SJSA1 (cell line): ENCODE measurements at regions not wholly inside any gene's neighbourhood (a gene's known extent, or its start where the extent isn't known, plus 50 kb on each side); places are given as distances from the start of the nearest gene placed in this dataset.

Experiments
- DNase-seq, 2 experiments: peaks; one replicate each; pipeline ENCODE4 v3.0.0-alpha.2; 2015 to 2020; ENCODE audit warnings: low spot score in 2 of 2, low read depth in 1 of 2
- H3K27ac ChIP-seq: fragments of 250-450 bp; sonication (Bioruptor Pico); 2 replicates; pipeline ENCODE4 v1.5.1; 2020; ENCODE audit warnings: mild to moderate bottlenecking, moderate library complexity
- H3K27me3 ChIP-seq: fragments of 250-450 bp; sonication (Bioruptor Pico); replicated peaks from 2 replicates; pipeline ENCODE4 v1.5.1; 2020; ENCODE audit warnings: mild to moderate bottlenecking, moderate library complexity
- H3K36me3 ChIP-seq: fragments of 250-450 bp; sonication (Bioruptor Pico); 2 replicates; pipeline ENCODE4 v1.5.1; 2020; ENCODE audit warnings: mild to moderate bottlenecking
- H3K4me1 ChIP-seq: fragments of 250-450 bp; sonication (Bioruptor Pico); replicated peaks from 2 replicates; pipeline ENCODE4 v1.6.1; 2021; ENCODE audit warnings: mild to moderate bottlenecking
- H3K4me3 ChIP-seq: fragments of 250-450 bp; sonication (Bioruptor Pico); 2 replicates; pipeline ENCODE4 v1.5.1; 2020; ENCODE audit warnings: mild to moderate bottlenecking
- H3K9me3 ChIP-seq: fragments of 250-450 bp; sonication (Bioruptor Pico); replicated peaks from 2 replicates; pipeline ENCODE4 v1.5.1; 2020; ENCODE audit warnings: mild to moderate bottlenecking

DNA sequence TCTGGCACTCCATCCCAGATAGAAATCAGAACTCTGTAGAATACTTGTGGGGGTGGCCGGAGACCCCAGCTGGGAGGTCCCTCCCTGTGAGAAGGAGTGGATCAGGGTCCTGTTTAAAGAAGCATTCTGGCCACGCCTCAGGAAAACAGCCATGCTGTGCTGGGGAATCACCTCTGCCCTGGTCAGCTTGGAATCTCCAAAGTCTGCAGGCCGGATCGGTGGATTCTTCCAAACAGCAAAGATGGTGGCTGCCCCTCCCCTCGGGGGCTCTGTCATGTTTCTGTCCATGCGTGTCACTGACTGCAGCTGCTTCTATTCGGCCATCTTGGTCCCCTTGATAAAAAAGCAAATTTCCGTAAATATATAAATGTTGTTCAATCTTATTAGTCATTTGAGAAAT lies 365.9 kb downstream of the JRKL start:
- H3K27me3 ChIP-seq, result no peaks in the 10 kb centered on the region
- no peak overlapping the region for H3K4me3 ChIP-seq
- DNase-seq, result no peak
- no peak overlapping the region for H3K27ac ChIP-seq
- H3K36me3 ChIP-seq, result no peaks in the 10 kb centered on the region
- no peaks in the 10 kb centered on the region for H3K9me3 ChIP-seq
- no peaks in the 10 kb centered on the region for H3K4me1 ChIP-seq

DNA sequence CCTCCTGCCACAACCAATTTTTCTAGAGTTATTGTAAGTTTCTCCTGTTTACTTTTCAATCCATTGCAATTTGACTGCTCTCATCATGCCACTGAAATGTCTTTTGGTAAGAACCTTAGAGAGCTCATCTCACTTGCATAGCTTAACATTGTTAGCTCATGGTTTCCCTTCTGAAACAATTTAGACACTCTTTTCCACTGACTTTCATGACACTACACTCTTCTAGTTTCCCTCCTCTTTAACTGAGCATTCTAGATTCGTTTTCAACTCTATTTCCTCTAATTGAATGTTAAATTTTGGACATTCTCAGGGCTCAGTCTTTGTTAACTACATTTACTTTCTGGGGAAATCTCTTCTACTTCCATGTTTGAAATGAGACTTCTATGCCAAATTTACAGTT lies 369.1 kb downstream of the JRKL start:
- no peaks in the 10 kb centered on the region for H3K27me3 ChIP-seq
- H3K27ac ChIP-seq, result no peak overlapping the region
- H3K36me3 ChIP-seq, result no peaks in the 10 kb centered on the region
- H3K4me1 ChIP-seq, result no peaks in the 10 kb centered on the region
- H3K9me3 ChIP-seq, result no peaks in the 10 kb centered on the region
- H3K4me3 ChIP-seq, result no peak overlapping the region
- DNase-seq, result no peak

DNA sequence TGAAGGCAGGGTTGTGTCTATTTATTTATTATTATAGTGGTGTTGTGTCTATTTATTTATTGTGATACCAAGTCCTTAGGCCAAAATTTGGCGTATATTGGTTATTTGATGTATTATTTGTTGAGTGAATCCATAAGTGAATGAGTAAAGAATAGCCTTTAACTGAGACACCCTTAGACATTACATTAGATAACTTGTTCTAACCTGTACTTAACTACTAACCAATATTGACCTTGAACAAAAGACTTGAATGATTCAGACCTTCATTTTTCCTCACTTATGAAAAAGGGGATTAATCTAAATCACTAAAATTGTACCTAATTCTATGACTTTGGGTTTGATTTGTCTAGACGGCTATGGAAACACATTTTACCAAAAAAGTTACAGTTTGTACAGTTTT lies 370.5 kb downstream of the JRKL start:
- Histone ChIP-seq H3K4me1 (no peaks in the 10 kb centered on the region), H3K27ac (no peak overlapping the region), H3K27me3 (no peaks in the 10 kb centered on the region), H3K4me3 (no peak overlapping the region), H3K36me3 (no peaks in the 10 kb centered on the region), H3K9me3 (no peaks in the 10 kb centered on the region)
- no peak for DNase-seq

DNA sequence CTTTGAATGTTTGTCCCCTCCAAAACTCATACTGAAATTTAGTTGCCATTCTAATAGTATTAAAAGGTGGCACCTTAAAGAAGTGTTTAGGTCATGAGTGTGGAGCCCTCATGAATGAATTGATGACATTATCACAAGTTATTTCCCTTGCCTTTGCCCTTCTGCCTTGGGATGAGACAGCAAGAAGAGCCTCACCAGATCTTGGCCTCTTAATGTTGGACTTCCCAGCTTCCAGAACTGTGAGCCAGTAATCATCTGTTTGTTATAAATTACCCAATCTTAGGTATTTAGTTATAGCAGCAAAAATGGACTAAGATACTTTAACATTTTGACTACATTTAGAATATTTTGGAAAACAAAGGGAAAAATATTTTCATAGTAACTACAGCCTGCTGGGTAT lies 371.0 kb downstream of the JRKL start:
- H3K9me3 ChIP-seq, result no peaks in the 10 kb centered on the region
- no peaks in the 10 kb centered on the region for H3K36me3 ChIP-seq
- no peaks in the 10 kb centered on the region for H3K27me3 ChIP-seq
- no peak for DNase-seq
- H3K4me3 ChIP-seq, result no peak overlapping the region
- H3K4me1 ChIP-seq, result no peaks in the 10 kb centered on the region
- no peak overlapping the region for H3K27ac ChIP-seq

DNA sequence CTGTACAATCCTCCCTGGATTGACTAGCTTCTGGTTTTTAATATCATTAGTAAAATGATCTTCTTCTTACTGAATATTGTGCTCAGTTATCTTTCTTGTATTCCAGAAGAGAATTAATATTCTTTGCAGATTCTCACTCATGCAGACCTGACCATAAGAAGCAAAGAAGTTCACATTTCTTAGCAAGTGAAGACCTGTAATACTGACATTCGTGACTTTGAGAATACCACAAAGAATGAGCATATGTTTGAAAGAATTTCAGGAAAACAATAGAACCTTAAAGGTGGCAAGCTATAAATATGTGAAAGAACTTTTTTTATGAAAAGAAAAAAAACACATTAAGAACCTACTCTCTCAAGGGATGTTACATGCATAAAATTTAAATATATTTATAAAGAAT lies 371.6 kb downstream of the JRKL start:
- Histone ChIP-seq H3K27me3 (no peaks in the 10 kb centered on the region), H3K4me3 (no peak overlapping the region), H3K27ac (no peak overlapping the region), H3K4me1 (no peaks in the 10 kb centered on the region), H3K9me3 (no peaks in the 10 kb centered on the region), H3K36me3 (no peaks in the 10 kb centered on the region)
- DNase-seq, result no peak

DNA sequence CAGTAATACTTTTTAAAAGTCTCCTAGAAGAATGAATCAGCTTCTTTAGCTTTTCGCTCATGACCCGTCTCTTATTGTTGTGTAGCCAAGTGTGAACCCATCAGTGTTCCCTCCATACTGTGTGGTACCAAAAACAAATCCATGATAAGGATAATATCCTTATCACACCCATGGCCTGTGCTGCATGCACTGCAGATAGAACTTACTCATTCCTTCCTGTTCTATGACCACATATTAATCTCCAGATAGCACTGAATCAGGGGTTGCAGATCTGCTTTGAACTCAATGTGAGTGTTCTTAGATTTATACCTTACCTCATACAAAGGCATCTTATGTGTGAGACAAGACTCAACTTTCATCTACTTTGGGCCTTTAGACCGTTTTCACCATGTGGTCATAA lies 373.4 kb downstream of the JRKL start:
- Histone ChIP-seq H3K4me1 (no peaks in the 10 kb centered on the region), H3K9me3 (no peaks in the 10 kb centered on the region), H3K4me3 (no peak overlapping the region), H3K27ac (no peak overlapping the region), H3K36me3 (no peaks in the 10 kb centered on the region), H3K27me3 (no peaks in the 10 kb centered on the region)
- no peak for DNase-seq

DNA sequence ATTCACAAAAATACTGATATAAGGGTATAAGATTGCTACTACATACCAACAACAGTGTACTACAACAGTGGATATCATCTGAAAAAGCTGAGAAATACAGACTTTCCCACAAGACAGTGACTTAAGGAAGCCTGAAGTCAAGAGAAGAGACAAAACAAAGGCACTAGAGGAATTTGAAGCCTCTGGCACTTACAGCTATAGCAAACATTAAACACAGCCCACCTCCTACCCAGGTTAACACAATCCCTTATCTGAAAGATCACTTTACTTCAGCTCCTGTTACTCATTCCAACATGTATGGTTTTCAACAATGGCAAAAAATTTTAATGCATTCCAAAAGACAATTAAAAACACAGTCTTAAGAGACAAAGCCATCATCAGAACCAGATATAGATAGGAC lies 388.5 kb downstream of the JRKL start:
- Histone ChIP-seq H3K9me3 (no peaks in the 10 kb centered on the region), H3K4me3 (no peak overlapping the region), H3K36me3 (no peaks in the 10 kb centered on the region), H3K27ac (no peak overlapping the region), H3K27me3 (no peaks in the 10 kb centered on the region), H3K4me1 (no peaks in the 10 kb centered on the region)
- DNase-seq, result no peak

DNA sequence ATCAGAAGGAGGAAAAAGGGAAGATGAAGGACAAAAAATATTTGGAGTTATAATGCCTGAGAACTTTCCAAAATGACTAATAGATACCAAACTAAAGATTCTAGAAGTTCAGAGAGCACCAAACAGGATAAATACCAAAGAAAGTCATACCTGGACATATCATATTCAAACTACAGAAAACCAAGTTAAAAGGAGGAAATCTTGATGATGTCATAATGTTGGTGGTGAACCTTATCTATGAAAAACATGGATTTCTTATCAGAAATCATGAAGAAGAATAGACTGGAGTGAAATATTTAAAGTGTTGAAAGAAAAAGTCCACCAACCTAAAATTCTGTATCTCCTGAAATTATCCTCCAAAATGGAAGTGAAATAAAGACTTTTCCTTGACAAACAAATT lies 389.2 kb downstream of the JRKL start:
- Histone ChIP-seq H3K4me3 (no peak overlapping the region), H3K36me3 (no peaks in the 10 kb centered on the region), H3K9me3 (no peaks in the 10 kb centered on the region), H3K27ac (no peak overlapping the region), H3K27me3 (no peaks in the 10 kb centered on the region), H3K4me1 (no peaks in the 10 kb centered on the region)
- no peak for DNase-seq

DNA sequence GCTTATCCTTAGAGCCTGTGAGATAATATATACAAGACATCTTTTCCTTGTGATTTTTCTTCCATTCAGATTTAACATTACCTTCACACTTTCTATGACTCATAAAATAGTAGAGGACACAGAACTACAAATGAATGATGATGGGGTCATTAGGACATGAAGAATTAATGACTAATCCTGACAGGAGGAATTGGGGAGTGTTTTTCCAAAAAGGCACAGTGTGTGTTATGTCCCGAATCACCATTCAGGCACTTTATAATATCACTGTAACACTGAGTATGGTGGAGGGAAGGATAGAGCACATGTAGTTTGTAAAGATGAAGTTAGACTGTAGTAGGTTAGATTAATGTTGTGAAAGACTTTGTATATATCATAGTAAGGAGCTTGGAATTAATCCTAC lies 391.3 kb downstream of the JRKL start:
- no peaks in the 10 kb centered on the region for H3K9me3 ChIP-seq
- no peaks in the 10 kb centered on the region for H3K36me3 ChIP-seq
- no peak overlapping the region for H3K4me3 ChIP-seq
- no peak overlapping the region for H3K27ac ChIP-seq
- H3K4me1 ChIP-seq, result no peaks in the 10 kb centered on the region
- H3K27me3 ChIP-seq, result no peaks in the 10 kb centered on the region
- DNase-seq, result no peak

DNA sequence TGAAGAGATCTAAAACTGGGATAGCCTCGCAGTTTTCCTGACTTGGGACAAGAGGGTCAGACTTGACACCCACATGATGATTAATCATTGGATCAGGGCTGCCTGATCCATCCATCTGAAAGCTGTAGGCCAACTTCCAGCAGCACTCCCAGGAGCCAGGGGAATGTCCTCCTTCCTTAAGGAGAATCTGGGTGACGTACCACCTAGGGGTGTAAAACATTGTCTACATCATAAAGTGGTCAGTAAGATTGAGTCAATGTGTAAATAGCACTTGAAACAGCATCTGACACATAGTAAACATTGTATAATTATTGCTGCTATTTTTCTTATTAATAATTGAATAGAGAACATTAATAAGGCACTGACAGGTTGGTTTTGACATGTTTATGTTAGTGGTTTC lies 392.8 kb downstream of the JRKL start:
- Histone ChIP-seq H3K36me3 (no peaks in the 10 kb centered on the region), H3K27ac (no peak overlapping the region), H3K4me3 (no peak overlapping the region), H3K4me1 (no peaks in the 10 kb centered on the region), H3K9me3 (no peaks in the 10 kb centered on the region), H3K27me3 (no peaks in the 10 kb centered on the region)
- no peak for DNase-seq

DNA sequence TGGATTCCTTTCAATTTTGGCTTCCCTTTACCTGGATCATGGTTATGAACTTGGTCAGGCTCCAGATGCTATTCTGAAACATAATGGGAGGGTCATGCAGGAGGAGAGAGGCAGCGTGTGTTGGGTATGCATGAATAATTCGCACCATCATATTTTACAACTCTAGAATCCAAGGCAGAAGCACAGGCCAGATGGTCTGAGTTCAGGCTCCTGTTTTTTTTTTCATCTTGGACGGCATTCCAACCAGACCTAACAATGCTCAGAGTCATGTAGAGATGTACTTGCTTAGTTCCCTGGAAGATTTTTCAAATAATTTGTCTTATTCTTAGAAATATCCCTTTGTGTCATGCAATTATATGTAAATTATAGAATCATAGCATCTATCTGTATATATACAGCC lies 393.5 kb downstream of the JRKL start:
- Histone ChIP-seq H3K4me1 (no peaks in the 10 kb centered on the region), H3K27me3 (no peaks in the 10 kb centered on the region), H3K36me3 (no peaks in the 10 kb centered on the region), H3K27ac (no peak overlapping the region), H3K4me3 (no peak overlapping the region), H3K9me3 (no peaks in the 10 kb centered on the region)
- DNase-seq, result no peak

DNA sequence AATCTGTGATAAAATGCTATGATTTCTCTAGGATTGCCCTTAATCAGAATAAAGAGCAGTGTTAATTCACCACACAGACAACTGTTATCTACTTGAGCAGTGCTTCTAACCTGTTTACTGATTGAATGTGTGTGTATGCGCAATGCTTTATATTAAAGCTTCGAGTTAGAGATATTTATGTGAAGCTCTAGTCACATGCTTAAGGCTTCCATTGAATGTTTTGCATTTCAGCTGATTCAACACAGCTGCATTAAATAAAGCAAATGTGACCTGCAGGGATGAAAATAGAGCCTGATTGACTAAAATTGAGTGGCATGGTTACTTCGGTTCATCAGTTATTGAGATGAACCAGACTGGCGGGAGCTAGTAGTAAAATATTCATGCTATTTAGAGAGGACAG lies 395.3 kb downstream of the JRKL start:
- Histone ChIP-seq H3K4me3 (no peak overlapping the region), H3K4me1 (no peaks in the 10 kb centered on the region), H3K27ac (no peak overlapping the region), H3K27me3 (no peaks in the 10 kb centered on the region), H3K9me3 (no peaks in the 10 kb centered on the region), H3K36me3 (no peaks in the 10 kb centered on the region)
- no peak for DNase-seq

DNA sequence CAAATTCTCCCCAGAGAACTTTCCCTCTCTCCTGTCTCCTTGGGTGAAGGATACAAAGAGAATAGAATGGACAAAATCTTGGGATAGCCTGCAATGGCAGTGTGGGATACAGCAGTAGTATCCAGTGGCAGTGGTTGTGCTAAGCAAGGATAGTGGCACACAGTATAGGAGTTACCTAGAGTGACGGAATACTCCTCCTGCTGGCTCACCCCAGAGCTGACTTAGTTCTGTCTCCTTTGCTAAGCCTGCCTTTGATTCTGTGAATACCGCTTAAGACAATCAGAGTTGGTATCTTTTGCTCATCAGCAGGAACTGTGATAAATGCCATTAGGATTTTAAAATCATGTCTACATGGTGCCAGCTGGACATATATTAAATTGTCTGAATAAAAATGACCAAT lies 404.3 kb downstream of the JRKL start:
- H3K4me3 ChIP-seq, result no peak overlapping the region
- H3K27ac ChIP-seq, result no peak overlapping the region
- no peaks in the 10 kb centered on the region for H3K9me3 ChIP-seq
- H3K27me3 ChIP-seq, result no peaks in the 10 kb centered on the region
- H3K4me1 ChIP-seq, result no peaks in the 10 kb centered on the region
- no peaks in the 10 kb centered on the region for H3K36me3 ChIP-seq
- DNase-seq, result no peak

DNA sequence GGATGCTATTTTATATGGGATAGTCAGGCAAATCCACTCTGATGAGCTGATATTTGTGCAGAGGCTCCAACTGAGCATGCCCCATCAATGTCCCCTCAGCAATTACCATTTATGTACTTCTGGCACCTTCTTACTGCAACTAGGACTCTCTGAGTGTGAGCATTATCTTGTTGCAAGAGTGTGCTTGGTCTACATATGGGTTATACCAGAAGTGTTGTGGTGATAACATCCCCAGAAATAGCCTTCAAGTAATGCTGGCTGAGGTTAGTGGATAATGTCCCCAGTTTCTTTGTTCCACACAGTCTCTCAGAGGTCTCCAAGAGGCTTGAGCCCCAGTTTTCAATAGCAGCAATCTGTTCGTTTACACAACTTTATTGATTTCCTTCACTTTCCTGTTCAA lies 408.6 kb downstream of the JRKL start:
- Histone ChIP-seq H3K9me3 (no peaks in the 10 kb centered on the region), H3K36me3 (no peaks in the 10 kb centered on the region), H3K4me1 (no peaks in the 10 kb centered on the region), H3K27me3 (no peaks in the 10 kb centered on the region), H3K4me3 (no peak overlapping the region), H3K27ac (no peak overlapping the region)
- no peak for DNase-seq

DNA sequence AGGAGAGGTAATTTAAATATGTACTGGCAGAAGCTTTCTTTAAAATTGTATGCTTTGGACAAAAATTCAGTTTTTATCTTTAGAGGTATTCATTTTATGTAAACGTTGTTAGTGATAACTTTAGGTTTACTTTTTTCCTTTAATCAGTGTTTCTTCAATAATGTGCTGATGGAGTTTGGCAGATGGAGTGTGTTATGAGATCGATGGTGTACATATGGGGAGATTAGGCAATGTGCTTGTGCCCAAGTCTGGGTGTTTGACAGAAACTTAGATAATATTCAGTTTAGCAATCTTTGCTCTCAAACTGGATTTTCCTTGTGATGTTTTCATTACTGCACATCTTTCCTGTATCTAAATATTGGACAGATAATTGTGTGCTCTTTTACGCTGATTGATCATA lies 425.4 kb downstream of the JRKL start:
- Histone ChIP-seq H3K9me3 (no peaks in the 10 kb centered on the region), H3K4me3 (no peak overlapping the region), H3K4me1 (no peaks in the 10 kb centered on the region), H3K27ac (no peak overlapping the region), H3K36me3 (no peaks in the 10 kb centered on the region), H3K27me3 (no peaks in the 10 kb centered on the region)
- no peak for DNase-seq
